GM06990 (cell line): ENCODE measurements at regions not wholly inside any gene's neighbourhood (a gene's known extent, or its start where the extent isn't known, plus 50 kb on each side); places are given as distances from the start of the nearest gene placed in this dataset.

ENCODE experiments used
- DNase-seq: peaks from one replicate; pipeline ENCODE4 v3.0.0-alpha.2; 2011; ENCODE audit not compliant: insufficient read length; ENCODE audit errors: extremely low read depth
- H3K27me3 ChIP-seq: replicated peaks from 2 replicates; pipeline ENCODE4 v1.6.0; 2011; ENCODE audit warnings: low read length; ENCODE audit not compliant: control insufficient read depth, insufficient read depth
- H3K36me3 ChIP-seq: 2 replicates; pipeline ENCODE4 v1.5.1; 2011; ENCODE audit warnings: low read length; ENCODE audit not compliant: control insufficient read depth, insufficient read depth
- H3K4me3 ChIP-seq: replicated peaks from 2 replicates; pipeline ENCODE4 v1.5.1; 2011; ENCODE audit warnings: low read depth, mild to moderate bottlenecking, control low read depth, low read length
- TF ChIP-seq, protein P1 (sequence below): IDR thresholded peaks from 2 replicates; pipeline ENCODE4 v1.5.1; 2011; ENCODE audit warnings: low read length, control low read depth, mild to moderate bottlenecking, inconsistent platforms; ENCODE audit not compliant: insufficient read depth, poor library complexity, severe bottlenecking

DNA sequence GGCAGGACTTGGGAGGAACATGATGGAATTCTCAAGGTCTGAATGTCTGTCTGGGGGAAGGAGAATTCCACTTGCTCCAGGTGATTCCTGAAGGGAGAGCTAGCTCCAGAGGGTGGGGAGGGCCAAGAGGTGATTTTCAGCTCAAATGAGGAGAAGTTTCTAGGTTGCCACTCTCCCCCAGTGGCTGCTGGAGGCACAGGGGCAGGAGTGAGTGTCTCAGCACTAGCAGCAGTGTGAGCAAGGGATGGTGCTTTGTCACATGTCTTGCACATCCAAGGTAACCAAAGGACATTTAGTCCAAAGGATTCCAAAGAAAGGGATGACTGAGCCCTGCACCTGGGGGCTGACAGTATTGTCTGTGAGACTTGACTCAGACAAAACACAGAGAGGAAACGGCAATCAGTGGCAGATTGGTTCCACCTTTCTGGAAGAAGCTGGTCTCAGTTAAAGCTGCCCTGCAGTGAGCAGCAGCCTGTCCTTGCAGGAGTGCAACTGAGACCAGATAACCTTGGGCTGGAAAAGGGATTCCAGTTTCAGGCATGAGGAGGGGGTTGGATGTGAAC lies 51.2 kb upstream of the PCBD1 start:
- TF ChIP-seq, protein P1, sequence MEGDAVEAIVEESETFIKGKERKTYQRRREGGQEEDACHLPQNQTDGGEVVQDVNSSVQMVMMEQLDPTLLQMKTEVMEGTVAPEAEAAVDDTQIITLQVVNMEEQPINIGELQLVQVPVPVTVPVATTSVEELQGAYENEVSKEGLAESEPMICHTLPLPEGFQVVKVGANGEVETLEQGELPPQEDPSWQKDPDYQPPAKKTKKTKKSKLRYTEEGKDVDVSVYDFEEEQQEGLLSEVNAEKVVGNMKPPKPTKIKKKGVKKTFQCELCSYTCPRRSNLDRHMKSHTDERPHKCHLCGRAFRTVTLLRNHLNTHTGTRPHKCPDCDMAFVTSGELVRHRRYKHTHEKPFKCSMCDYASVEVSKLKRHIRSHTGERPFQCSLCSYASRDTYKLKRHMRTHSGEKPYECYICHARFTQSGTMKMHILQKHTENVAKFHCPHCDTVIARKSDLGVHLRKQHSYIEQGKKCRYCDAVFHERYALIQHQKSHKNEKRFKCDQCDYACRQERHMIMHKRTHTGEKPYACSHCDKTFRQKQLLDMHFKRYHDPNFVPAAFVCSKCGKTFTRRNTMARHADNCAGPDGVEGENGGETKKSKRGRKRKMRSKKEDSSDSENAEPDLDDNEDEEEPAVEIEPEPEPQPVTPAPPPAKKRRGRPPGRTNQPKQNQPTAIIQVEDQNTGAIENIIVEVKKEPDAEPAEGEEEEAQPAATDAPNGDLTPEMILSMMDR, result no peak
- no peak overlapping the region for H3K4me3 ChIP-seq
- H3K27me3 ChIP-seq, result peaks cover 4% of the 10 kb centered on the region
- DNase-seq, result no peak
- H3K36me3 ChIP-seq, result no peaks in the 10 kb centered on the region

DNA sequence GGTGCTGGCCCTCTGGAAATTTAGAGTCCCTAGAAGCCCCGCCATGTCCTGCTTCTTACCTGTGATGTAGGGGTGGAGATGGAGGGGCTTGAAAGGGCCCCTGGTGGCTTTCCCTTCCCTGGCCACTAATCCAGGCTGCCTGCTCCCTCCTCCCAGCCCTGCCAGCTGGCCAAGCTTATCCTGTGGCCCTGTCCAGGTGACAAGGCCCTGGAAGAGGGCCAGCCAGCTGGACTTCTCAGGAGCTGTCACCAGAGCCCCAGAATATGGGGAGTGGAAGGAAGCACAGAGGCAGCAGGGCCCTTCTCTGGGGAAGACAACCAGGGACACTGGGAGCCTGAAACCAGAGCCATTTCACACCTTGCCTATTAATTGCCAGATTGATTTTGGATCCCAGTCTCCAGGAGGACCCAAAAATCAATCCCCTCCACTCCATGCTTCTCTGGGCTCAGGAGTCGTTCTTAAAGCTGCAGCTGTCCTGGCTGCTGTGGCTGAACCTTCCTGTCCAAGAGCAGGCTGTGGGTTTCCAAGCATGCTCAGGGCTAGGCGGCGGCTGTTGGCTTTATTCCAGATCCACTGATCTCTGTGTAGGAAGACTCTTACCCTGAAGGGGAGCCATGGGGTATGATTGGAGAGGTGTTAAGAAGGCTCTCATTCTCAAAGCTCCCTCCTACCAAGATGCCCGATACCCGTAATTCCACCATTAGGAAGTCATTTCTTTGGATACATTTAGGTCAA lies 52.6 kb upstream of the PCBD1 start:
- TF ChIP-seq, protein P1, result no peak
- Histone ChIP-seq H3K36me3 (no peaks in the 10 kb centered on the region), H3K27me3 (peaks cover 4% of the 10 kb centered on the region), H3K4me3 (no peak overlapping the region)
- no peak for DNase-seq

DNA sequence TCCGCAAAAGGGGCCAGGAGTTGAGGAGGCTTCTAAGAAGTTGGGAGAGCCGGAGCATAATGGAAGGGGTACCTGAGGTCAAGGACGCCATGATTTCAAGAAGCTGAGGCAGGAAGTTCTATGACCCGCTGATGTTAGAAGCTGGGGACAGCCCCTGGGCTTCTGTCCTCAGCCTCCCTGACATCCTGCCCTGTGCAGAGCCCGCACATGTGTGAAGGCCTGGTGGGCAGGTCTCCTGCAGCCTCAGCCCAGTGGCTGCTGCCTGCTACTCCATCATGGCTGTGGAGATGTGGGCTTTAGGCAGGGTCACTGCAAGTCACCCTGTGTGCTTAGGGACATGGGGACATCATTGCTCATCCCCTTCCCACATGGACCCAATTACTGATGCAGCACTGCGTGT lies 53.8 kb upstream of the PCBD1 start:
- DNase-seq, result no peak
- Histone ChIP-seq H3K36me3 (no peaks in the 10 kb centered on the region), H3K27me3 (peaks cover 4% of the 10 kb centered on the region), H3K4me3 (no peak overlapping the region)
- TF ChIP-seq, protein P1, result no peak

DNA sequence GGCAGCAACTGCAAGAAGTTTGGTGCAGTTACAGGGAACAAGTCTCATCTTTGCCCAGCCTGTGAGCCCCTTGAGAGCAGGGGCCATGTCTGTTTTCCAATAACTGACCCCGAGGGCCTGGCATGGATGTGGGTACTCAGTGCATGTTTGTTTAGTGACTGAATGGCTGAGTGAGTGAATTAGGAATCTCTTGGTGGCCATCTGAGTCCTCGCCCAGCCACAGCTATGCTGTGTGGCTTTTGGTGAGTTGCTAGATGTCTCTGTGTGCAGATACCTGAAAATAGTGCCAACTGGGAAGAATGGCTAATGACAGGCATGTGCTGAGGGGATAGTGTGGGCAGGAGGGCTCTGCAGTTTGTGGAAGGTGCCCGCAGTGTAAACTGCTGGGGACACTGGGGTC lies 54.4 kb upstream of the PCBD1 start:
- H3K27me3 ChIP-seq, result peaks cover 4% of the 10 kb centered on the region
- TF ChIP-seq, protein P1, result no peak

DNA sequence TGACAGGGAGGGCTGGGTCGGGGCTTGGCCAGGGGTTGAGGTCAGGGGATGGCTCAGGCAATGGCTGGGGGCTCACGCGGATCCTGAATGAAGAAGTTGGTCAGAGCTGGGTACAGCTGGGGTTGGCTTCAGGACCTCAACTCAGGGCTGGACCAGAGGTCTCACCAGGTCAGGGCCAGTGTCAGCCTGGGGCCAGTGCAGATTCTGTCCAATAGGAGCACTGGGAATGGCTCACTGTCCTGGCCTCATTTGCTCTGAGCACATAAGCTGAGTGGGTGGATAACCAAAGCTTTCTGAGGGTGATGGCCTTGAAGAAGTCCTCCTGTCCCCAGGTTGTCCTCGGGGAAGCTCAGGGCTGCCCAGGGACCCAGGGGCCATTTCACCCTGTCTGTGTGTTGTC lies 54.9 kb upstream of the PCBD1 start:
- peaks cover 4% of the 10 kb centered on the region for H3K27me3 ChIP-seq
- DNase-seq, result no peak
- TF ChIP-seq, protein P1, result no peak
- no peak overlapping the region for H3K4me3 ChIP-seq
- no peaks in the 10 kb centered on the region for H3K36me3 ChIP-seq

More for the DNA sequence above, 54.4 kb upstream of the PCBD1 start:
- no peak for DNase-seq
- Histone ChIP-seq H3K4me3 (no peak overlapping the region), H3K36me3 (no peaks in the 10 kb centered on the region)
